ENCODE measurements at regions not wholly inside any gene's neighbourhood (a gene's known extent, or its start where the extent isn't known, plus 50 kb on each side); places are given as distances from the start of the nearest gene placed in this dataset.

DNA sequence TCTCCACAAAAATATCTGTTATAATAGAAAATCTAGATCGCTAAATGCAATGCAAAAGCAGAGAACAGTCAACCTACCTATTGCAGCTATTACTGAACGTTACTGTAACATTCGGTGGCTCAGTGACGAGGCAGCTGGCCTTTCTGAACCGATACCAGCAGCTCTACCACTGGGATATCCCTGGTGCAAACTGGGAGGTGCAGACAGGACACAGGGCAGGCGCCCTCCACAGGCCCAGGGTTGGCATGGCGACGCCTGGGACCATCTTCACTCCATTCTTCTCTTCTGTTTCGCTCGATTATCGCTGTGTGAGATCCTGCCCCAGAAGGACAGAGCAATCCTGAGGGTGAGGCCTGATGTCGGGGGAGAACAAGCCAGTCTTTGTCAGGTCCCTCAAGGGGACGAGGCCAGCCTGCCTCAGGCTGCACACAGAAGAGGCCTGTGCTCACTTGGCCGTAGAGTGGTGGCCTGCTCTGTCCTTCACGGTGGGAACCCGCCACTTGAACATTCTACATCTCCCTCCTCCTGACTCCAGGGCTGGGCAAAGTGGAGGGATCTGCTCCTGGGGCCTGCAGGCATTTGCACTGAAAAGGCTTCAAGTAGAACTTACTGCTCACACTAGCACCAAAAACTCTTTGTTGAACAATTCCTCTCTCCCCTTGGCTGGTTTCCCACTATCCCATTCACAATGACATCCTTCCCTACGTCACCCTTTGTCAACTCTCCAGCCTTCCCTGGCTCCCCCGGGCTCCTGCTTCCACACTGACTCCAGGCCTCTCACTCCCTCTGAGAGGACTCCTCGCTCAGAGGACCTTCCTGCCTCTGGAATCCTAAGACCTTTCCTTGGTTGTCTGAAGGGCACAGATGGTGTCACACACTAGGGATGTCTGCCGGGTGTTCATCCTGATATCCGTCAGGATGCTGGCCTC, 49.7 kb downstream of the CYRIA start:
- no peak for DNase-seq
- no peak for ATAC-seq

DNA sequence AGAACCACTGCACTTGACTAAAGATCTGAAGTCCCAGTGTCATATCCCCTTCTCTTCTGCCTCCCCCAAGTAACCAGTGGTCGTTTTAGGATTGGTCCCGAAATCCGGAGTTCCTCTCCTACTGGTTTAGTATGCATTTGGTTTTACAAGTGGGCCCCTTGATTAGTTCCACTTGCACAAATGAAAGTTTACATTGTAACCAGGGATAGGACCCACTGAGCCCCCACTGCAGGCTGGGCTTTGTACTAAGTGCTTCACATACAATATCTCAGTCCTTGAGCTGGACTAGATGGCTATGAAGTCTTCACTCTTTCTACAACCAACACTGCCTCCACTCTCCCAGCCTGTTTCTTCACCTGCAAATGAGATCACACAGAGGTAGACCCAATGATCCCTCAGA, 50.4 kb downstream of the CYRIA start:
- no peak for ATAC-seq
- no peak for DNase-seq

DNA sequence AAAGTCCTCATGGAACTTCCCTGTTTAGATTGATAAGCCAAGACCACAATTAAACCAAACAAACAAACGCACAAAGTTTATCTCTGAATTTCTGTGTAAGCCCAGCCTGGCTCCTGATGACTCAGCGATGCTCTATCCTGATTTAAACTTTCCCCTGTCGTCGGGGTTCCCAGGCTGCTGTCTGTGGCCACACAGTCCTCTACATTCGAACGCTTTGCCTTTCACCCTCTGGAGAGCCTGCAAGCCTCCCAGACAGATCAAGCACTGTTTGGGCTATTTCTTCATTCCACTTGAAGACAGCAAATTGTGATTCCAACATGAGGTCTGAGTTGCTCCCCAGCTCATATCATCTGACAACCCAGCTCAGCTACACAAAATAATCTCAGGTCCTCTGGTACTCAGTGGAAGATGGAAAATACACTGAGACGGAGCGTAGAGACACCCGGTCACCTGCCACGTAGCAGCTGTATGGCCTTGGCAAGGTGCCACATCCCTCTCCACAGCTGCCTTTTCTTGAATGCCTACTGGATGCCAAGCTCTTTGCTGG, 51.2 kb downstream of the CYRIA start:
- no peak for ATAC-seq
- no peak for DNase-seq

DNA sequence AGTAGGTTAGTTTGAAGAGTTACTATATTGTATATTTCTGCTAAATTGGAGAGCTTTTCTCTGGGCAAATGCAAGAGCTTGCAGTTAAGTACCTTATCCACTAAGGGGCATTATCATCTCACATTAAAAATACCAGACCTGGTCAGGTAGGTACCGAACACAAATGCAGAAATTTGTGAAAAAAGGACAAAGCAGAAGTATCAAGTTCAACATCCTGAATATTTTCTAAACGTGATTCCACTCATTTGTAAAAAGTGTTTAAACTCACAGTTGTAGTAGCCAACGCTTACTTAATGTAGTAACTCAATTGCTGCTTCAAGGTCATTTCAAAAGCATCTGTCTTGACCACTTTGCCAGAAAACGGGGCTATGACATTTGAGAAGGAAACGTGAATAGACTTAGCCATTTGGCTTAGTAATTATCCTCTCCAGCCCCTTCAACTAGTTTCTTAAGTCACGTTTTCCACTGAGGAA, 52.1 kb downstream of the CYRIA start:
- ATAC-seq (no peak), DNase-seq (no peak)

DNA sequence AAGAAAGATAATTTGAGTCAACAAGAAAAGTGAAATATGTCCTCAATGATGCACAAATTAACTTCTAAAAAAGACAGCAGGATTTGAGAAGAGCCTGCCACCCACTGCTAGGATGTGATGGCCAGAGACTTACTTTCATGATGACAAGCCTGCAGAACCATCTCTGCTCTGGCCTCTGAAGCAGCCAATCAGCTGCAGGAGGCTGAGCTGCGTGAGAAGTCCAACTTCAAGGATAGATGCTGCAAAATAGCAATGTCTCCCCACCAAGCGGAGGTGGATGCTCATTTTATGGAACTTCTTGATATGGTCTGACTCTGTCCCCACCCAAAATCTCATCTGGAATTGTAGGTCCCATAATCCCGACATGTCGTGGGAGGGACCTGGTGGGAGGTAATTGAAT, 53.1 kb downstream of the CYRIA start:
- DNase-seq (no peak), ATAC-seq (no peak)

DNA sequence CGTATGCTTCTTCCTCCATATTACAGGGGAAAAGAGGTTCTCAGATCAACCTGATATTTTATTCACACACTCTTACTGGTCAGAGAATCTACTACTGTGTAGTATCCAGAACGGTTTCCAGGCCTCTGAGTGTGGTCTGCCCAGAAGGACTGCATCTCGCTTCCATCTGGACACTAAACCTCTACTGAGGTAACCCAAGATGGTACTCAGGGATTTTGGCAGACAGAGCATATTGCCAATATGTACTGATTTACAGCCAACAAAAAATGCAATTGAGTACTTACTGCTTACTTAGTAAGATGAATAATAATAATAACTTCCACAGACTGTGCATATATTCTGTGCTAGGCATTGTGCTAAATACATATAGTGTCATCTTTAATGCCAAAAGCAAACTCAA, 55.8 kb downstream of the CYRIA start:
- DNase-seq (no peak), ATAC-seq (no peak)

DNA sequence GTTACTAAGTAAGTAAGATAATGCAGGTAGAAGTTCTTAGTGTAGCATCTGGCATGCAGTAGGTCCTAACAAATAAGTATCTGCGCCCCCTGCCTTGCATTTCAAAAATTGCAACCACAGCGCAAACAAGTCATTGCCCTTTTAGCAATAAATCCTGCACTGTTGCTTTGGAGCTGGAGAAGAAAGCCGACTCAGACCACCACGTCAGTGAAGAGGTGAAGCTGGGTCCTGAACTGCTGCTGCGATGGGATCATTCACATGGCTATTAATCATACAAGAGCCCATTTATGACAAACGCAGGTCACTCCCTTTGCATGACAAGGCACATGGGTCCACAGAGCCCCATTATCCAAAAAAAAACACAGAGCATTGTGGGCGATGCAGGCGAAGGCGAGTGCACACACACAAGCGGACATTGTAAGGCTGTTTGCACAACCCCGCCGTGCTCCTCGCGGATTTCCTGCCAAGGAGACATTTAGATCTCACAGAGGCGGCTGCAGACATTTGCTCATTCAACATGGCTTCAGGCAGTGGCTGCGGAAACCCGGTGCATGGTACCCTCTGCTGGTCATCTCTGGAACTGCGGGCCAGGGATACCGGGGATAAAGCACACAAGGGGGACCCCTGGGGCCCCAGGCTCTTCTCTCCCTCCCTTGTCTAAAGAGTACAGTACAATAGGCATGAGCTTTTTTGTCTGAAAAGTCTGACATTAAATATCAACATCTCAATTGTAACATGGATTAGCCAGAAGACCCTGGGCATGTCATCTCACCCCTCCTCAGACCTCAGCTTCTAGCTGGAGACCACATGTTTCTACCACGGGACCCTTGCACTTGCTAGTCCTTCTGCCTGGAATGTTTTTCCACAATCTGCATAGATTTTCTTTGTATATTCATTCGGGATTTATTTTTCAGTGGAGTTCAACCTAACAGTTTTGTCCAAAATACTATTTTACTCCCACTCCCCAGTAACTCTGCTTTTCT, 56.7 kb downstream of the CYRIA start:
- ATAC-seq = peak; percentile 90

DNA sequence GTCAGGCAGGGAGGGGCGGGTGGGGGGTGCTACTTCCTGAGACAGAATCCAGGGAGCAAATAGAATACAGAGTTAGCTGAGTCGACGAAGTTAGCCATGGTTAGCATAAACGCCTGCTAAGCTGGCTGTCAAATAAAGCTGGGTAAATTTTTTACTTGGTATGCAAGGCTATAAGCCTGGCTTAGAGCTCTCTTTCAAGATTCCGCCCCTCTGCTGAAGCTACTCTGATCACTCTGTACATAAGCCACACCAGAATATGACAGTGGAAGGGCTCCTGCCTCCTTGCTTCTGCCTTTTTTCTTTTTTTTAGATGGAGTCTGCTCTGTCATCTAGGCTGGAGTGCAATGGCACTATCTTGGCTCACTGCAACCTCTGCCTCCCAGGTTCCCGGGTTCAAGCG, 58.3 kb downstream of the CYRIA start:
- DNase-seq (no peak), ATAC-seq (no peak)

More for the DNA sequence above, 56.7 kb downstream of the CYRIA start:
- peak; percentile 90 for DNase-seq

DNA sequence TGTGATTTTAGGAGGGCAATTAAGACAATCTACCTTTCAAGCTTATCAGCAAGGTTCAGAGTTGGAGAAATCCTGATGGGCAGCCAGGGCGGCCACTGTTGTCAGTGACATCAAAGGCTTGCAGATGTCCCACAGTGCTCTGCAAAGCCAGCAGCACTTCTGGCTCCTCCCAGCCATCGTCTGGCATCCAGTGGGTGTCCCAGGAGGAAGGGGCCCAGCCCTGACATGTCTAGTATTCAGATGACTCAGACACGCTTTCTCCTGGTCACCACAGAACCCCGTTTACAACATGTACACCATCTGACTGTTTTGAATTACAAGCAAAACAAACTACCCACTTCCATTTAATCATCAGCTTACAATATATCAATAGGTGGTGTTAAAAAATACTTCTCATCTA, 61.4 kb downstream of the CYRIA start:
- DNase-seq (no peak), ATAC-seq (no peak)

DNA sequence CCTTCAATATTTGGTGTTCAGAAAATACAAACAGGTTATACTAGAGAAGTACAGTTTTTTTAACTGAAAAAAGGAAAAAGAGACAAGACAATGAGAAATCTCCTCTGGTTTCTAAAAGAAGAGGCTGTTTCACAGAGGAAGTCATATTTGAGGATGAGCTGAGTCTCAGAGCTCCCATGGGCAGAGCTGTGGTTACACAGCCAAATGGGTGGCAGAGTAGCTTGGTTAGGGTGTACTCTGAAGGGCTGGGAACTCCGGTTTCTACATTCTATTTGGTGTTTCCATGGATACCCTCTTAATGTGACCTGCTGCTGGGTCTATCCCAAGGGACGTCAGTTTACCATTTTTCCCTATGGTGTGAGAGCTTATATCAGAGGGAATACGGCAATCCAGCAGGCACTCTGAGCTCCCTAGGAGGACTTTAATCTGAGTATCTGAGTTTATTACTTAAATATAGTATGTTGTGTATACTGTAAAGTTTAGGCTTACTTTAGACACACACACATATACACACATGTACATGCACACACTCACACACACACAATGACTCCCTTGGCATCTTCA, 74.2 kb downstream of the CYRIA start:
- no peak for ATAC-seq
- DNase-seq = no peak

DNA sequence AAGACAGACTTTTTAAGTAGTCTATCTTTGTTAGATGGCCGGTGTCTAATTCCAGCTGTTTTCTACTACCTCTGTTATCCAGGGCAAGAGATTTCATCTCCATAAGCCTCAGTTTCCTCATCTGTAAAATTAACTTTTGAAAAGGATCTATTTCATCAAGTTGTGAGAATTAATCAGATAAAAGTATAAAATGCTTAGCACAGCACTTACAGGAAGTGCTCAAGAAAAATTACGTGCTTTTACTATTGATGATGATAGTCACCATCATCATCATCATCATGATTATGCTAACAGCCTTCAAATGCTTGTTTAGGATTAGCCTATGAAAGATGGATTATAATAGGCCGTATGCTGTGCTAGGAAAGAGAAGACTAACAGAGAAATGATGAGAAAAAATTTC, 76.2 kb downstream of the CYRIA start:
- DNase-seq (no peak), ATAC-seq (no peak)

DNA sequence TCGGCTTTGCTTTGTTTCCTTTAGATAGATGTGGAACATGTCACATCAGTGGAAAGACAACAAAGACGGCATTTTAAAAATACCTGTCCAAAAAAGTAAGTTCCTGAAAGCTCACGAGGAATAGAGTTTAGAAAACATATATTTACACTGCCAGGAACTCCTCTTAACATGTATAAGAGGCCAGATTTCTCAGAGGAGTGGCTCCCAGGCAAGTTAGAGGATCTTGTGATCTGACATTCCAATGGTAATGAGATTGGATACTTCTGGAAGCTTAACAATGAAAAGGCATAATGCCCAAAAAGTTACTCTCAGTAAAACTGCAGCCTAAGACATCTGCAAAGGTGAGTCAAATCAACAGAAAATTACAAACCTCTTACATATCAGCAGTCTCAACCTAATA, 77.1 kb downstream of the CYRIA start:
- ATAC-seq (no peak), DNase-seq (no peak)

DNA sequence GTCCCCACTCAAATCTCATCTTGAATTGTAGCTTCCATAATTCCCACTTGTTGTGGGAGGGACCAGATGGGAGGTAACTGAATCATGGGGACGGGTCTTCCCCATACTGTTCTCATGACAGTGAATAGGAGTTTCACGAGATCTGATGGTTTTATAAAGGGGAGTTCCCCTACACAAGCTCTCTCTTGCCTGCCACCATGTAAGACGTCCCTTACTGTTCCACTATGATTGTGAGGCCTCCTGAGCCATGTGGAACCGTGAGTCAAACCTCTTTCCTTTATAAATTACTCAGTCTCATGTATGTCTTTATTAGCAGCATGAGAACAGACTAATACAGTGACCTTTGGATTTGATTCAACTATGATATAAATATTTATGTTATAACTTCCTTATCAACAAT, 78.0 kb downstream of the CYRIA start:
- ATAC-seq (no peak), DNase-seq (no peak)

DNA sequence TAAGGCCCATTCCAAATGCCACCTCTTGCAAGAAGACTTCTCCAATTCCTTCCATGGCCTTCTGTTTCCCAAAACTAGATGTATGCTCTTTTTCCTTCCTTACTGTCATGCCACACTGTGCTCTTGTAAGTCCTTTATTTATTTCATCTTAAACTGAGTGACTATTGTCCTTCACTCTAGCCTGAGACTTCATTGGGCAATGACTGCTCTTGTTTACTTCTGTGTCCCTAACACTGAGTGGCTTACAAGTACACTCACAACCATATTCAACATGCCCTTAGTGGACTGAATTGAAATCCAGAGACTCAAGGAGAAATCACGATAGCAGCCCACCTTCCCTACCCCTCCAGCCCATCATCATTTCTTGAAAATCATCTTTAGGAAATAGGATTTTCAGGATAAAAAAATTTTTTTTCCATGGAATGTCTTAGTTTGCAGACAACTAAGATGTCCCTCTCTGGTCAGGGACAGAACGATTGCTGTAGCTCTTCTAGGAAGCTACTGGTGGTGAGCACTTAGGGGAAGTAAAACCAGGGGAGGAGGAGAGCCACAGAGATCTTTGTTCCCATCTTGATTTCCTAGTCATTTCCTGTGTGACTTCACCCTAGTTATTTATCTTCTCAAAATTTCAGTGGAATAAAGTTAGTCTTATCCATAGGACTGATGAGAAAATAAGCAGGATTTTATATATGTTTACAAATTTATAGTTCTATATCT, 80.7 kb downstream of the CYRIA start:
- DNase-seq (no peak), ATAC-seq (no peak)

DNA sequence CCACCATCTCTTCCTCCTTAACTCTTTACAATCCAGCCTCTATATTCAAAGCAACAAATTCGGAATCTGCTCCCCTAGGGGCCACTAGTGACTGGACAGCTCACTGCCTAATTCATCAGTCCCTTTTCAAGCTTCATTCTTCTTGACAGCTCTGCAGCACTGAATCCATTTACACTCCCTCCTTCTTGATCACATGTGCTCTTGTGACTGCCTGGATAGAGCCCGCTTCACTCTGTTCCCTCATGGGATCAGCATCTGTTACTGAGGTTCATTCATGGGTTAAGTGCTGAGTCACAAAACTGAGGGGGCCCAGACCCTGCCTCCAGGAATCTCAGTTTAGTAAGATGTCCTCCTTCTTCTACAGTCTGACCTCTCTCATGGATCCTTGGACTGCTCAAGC, 81.5 kb downstream of the CYRIA start:
- ATAC-seq (no peak), DNase-seq (no peak)

DNA sequence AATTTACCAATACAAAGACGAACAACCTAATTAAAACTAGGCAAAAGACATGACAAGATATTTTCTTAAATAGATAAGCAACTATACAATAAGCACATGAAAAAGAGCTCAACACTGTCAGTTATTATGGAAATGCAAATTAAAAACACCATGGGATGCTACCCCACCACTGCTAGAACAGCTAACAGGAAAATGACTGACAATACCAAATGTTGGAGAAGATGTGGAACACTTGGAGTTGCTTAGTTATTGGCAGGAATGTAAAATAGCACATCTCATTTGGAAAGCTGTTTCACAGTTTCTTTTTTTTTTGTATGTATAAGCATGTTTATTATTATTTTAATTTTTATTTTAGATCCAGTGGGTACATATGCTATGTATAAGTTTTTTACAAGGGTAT, 84.4 kb downstream of the CYRIA start:
- ATAC-seq (no peak), DNase-seq (no peak)

DNA sequence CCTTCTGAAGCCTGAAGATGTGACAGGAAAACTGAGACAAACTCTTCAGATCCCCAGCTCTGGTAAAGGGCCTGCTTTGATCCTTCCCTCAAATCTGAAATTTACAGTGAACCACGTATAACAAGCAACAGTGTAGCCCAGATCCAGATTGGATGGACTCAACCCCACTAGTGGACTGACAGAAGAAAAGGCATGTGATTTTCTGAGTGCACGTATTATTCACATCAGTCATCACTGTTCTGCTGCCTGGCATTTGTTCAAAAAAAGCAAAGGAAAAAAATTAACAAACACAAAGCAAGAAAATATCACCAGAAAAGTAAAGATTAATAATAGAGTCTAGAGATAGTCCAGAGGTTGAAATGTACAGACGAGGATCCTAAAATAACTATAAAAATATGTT, 87.6 kb downstream of the CYRIA start:
- DNase-seq (no peak), ATAC-seq (no peak)

DNA sequence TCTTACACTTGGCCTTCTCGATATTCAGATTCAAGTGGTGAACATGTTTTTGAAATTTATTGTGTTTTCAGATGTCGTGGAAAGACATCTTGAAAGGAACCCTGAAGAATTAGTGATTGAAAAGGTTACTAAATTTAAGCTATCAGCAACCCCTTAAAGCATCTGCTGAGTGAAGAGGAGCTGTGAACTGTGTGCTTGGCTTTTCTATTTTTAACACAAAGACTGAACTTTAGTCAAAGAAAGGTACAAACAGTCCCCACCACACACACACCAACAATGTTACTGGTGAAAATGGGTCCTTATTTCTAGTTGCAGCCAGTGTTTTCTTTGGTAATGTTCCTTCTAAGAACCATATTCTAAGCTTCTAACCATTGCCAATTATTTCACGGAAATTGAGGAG, 95.1 kb downstream of the CYRIA start:
- no peak for DNase-seq
- no peak for ATAC-seq

DNA sequence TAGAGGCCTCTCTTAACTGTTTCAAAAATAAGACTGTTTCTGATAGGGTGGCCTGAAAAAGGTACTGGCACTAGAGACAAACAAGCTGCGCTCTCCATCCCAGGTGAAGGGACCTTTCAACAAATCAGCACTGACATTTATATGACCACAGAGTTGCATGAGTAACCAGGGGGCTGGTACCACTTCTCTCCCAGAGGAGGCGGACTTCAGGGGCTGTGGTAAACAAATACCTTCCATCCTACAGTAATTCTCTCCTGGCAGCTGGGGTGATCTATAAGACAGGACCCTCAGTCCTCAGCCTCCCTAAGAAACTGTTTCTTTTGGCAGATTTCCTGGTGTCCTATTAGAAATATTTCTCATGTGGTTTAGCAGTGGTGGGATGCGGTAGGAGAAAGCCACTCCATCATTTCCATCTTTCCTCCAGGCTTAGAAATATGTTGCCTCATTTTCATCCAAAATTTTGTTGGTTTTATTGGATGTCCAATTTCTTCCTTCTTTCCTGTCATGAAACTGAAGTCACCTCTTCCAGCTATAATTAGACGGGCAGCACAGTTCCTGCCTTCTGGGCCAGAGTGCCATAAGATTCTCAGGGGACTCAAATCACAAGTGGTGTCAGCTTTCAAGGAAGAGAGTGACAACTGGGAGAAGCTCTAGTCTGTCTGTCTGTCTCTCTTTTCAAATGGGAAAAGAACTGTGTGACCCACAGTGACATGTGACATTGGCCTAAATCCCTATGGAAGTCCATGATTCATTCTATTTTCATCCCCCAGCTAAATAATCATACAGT, 96.4 kb downstream of the CYRIA start:
- ATAC-seq (no peak), DNase-seq (no peak)

DNA sequence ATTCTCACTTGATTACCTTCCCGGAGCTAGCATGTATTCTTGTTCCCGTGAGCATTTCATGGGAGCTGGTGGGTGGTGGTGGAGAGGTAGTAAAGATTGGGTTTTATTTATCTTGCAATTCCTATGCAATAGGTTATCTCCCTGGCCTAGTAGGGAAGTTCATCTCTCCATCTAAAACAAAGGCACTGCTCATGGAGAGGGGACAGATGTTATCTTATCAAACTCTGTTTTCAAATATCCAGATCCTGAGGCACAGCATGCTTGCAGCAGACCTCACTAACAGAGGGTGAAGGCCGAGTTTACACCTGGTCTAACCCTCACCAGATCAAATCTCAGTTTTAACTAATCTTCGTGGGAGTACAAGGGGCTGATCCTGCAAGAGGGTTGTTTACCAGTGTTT, 98.9 kb downstream of the CYRIA start:
- DNase-seq (no peak), ATAC-seq (no peak)

DNA sequence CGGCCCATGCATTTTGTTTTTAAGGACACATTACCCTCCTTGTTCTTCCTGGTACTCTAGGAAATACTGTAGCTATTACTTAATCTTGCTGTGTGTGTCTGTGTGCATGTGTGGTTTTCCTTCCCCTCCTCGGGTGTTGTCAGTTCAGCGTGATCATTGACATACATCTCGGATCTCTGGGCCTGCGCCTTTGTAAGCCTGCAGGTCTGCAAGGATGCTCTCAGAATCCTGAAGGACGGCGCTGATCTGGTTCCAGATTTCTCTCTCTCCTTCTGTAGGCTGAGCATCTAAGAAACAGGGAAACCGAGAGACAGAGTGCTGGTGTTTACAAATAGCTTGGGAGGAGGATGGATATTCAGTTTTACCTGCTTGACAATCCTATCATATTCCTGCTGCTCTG, 100.2 kb downstream of the CYRIA start:
- ATAC-seq (no peak), DNase-seq (no peak)

All from stimulated activated naive CD8-positive, alpha-beta T cell treated with anti-CD3 and anti-CD28 coated beads, Interleukin-15, Interleukin-2, amounts not matched to agents 100 U/mL and 50 U/mL, for 24 hours (primary cell).